ENCODE measurements at regions not wholly inside any gene's neighbourhood (a gene's known extent, or its start where the extent isn't known, plus 50 kb on each side); places are given as distances from the start of the nearest gene placed in this dataset.

- TF ChIP-seq CTCF (IDR thresholded peaks at IDR 0.05) (no peak), POLR2A (IDR thresholded peaks at IDR 0.05) (no peak)
Observed at GRCh38 chr22:19659805-19660345, 54.4 kb upstream of the SEPTIN5 start.
